Stimulated activated CD8-positive, alpha-beta memory T cell treated with anti-CD3 and anti-CD28 coated beads, Interleukin-2, amount 100 ng/mL, for 1 hour (primary cell): ENCODE measurements at regions not wholly inside any gene's neighbourhood (a gene's known extent, or its start where the extent isn't known, plus 50 kb on each side); places are given as distances from the start of the nearest gene placed in this dataset.
"Not testable (repeated sequence)": the region's sequence is repeated elsewhere in the genome, so short reads cannot be mapped to it uniquely, and the experiment has no call there.

Experiments
- DNase-seq, 2 donors: peaks; one replicate each; pipeline ENCODE4 v3.0.0-alpha.2; 2020; ENCODE audit warnings: low read depth in 2 of 2

DNA sequence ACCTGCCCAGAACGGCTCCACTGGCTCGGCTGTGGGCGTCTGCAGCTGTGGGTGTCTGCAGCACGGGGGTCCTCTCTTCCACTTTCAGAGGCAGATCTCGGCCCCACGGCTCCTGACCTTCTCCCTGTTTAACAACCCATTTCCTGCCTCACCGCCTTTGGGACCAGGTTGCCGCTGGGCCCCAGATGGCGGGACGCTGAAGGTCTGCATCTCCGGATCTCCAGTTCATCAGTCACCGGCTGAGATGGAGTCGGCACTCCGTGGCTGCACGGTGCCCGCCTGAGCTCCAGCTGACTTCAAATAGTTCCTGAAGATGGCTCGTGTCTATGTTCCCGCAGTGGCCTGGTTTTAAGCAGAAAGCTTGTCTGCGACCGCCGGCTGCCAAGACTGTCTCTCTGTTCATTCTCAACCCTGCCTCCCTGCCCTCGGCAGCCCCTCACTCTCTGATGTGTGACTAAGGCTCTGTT is 475.9 kb downstream of the BRD1 start:
- no peak for DNase-seq

DNA sequence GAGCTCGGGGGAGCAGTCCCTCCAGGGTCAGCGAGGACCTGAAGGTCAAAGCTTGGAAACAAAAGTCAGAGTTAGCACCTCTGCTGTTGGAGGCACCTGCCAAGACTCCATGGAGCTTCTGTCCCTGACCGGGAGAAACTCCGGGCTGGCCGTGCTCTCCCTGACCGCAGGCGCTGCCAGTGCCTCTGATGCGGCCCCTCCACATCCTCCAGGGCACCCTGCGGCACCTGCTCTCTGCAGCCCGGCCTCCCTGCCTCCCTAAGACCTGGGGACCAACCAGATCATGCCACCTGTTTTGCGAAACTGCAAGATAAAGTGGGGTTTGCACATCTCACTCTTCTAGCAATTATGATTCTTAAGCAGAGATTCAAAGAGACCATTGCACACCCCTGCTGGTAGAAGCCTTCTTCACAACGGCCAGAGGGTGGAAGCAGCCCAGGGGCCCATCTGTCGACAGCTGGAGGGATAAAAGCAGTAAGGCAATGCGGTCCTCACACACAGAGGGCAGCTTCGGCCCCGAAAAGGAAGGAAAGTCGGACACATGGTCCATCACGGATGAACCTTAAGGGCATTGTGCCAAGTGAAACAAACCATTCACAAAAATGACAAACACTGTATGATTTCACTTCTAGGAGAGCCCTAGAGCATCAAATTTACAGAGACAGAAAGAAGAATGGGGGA is 477.1 kb downstream of the BRD1 start:
- DNase-seq: no peak

DNA sequence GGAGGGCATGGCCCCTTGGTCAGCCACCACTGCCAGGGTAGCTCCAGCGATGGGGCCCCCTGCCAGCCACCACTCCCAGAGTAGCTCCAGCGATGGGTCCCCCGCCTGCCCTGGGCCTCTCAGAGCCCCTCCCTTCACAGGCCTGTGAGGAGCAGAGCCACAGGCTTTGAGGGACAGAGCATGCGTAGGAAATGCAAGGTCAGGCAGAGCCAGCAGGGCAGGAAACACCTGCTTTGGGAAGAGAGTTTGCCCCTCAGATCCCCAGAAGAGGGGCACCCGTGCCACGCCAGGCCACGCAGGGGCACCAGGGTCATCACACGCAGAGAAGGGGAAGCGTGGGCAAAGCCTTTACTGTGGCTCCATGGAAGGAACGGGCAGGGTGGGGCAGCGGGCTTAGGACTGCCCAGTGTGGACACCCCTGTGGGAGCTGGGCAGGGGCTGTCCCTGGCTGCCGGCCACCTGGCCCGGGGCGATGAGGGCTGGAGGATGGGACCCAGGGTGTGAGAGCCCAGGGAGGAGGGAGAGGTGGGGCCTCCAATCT is 477.8 kb downstream of the BRD1 start:
- no peak for DNase-seq

DNA sequence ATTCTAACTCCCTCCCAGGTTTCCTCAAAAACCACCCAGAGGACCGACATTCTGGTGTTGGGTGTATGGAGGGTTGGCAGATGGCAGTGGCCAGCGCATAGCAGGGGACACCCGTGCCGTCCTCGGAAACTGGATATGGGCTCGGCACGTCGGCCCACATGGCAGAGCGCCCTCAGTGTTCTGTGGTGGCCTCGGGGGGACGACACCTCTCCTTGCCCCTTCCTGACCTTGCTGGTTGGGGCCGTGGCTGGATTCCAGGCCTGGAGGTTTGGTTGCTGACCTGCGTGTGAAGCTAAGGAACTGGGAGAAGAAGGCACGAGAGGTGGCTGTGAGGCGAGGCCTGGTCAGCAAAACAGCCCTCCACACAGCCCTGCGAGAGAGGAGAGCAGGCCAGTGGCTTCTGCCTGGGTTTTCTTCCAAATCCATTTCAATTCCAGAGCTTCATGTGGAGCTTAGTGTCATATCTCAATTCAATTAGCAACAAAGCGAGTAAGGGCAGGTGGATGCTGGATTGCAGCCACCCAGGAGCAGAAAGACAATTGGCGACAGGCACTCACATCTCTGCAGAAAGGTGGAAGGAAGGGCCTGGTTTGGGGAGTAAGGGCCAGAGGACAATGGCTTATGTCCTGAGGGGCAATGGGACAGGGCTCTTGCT is 478.4 kb downstream of the BRD1 start:
- DNase-seq: no peak

DNA sequence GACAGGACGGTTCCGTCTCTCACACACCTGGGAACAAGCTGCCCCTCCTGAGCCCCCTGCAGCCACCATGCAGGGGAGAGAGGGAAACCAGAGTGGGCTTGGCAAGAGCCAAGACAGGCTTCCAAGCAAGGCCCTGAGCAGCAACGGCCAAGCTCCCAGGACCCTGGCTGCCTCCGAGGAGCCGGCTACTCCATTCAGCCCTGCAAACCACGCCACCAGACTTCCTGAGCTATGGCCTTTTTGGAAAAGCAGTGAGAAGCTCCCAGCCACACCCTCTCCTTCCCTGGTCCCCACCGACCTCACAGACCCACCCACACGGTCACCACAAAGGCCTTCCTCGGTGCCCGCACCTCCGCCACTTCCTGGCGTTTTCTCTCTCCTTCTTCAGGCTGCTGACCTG is 479.0 kb downstream of the BRD1 start:
- DNase-seq: no peak

DNA sequence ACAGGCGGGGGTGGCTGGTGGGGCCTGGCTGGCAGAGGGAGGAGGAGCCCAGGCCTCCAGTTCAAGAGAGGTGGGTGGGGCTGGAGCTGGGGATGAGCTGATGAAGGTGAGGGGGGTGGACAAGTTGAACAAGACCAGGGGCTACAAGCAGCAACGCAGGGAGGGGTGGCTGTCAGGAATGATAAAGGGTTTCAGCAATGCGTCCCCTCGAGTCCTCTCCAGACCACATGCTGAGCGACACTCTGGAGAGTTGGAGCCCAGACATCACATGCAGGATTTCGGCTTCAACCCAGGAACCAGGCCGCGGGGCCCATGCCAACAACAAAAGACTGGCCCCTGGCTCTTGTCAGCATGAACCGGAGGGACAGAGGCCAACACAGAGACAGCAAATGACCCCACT is 480.3 kb downstream of the BRD1 start:
- DNase-seq: no peak

DNA sequence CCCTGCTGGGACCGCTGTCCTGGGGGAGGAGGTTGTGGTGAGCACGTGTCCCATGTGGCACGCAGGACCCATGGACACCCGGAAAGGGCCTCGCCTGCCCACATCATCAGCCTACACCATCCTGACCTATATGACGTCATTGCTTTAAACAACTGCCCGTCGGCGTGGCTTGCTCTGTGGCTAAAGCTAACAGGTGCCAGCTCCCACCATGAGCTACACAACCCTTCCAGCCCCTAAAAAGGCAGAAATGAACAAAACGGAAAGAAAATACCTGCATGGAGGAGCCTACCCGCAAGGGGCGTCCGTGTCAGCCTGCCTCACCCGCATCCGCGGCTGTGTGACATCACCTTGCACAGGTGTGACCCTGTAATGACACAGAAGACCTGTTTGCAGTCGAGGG is 481.8 kb downstream of the BRD1 start:
- DNase-seq: no peak

DNA sequence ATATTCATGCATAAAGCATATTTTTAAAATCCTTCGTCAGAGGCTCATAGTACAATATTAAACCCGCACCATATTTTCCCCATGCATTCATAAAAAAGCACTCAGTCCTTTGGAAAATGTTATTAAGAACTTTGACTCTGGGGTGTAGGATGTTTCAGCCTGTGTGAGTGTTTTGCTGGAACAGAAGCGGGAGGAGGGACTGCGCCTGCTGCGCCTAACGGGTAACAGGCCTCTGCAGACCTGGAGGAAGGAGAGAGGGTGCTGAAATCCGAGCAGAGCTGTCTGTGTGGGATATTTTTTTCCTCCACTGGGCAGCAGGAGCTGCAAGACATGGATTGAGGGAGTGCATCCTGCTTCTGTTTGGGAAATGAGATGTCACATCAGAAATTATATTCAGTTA is 483.0 kb downstream of the BRD1 start:
- no peak for DNase-seq

DNA sequence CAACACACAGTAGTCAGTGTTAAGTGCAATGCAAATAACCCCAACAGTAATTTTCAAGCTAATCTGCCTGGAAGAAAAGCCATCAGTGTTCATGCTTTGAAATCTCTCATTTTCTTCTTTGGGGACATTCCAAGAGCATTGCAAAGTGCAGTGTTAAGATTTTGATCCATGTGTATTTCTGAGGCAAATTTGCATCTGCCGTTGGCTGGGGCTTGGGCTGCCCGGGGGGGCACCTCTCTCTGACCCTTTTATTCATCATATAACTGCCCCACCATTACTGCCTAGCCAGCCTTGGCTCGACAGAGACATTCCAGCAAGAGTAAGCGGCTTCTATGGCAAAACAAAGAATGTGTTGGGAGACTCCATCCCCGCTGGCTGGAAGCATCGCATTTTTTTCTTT is 483.5 kb downstream of the BRD1 start:
- DNase-seq: no peak

DNA sequence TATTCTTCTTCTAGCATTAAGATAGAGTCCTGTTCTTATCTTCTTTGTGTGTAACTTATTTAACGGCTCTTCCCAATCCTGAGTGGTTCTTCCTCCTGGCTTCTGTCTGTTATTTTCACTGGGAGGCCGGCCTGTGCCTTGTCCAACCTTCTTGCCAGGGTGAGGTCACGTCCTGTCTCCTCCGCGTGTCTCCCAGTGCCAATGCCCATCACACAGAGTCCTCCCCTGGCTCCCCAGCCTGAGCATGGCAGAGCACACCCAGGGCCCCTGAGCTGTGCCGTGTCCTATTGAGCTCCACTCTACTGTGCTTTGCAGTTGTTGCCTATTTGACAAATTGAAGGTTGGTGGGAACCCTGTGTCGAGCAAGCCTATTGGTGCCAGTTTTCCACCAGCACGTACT is 487.3 kb downstream of the BRD1 start:
- no peak for DNase-seq

DNA sequence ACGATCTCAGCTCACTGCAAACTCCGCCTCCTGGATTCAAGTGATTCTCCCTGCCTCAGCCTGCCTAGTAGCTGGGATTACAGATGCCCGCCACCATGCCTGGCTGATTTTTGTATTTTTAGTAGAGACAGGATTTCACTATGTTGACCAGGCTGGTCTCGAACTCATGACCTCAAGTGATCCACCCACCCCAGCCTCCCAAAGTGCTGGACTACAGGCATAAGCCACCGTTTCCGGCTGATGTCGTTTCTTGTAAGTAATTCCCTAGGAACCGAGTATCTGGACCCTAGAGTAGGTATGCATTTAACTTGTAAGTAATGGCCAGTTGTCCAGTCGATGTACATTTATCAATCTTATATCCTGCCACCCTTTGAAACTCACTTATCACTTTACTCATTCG is 491.2 kb downstream of the BRD1 start:
- DNase-seq: not testable (repeated sequence)

DNA sequence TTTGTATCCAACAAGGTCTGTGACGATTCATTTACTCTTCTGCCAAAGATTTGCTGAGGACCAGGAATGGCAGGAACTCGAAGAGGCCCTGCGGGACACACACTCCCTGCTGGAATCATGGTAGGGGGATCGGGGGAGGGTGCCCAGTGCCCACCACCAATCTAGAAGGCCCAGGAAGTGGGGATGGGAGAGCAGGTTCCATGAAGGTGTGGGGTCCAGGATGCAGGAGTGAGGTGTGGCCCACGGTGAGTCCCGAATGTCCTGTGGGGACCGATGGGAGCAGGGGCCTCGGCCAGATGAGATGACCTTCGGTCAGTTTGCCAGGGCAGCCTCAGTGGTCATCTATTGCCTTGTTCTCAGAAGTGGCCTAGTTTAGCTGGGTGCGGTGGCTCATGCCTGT is 492.7 kb downstream of the BRD1 start:
- DNase-seq: no peak

DNA sequence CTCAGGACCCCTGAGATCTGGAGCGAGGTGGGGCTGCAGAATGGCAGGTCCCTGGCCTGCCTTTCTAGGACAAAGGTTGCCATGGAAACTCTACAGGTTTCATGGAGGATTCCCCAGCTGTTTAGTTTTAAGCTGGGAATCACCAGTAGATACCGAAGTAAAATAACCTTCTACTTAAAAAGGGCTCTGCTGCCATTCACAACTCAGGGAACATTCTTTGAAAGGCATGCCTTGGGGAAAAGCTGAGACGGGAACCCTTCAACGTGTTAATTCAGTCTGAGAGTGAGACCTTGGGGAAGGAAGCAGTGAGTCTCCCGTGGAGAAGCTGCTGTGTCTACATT is 493.3 kb downstream of the BRD1 start:
- DNase-seq: no peak

DNA sequence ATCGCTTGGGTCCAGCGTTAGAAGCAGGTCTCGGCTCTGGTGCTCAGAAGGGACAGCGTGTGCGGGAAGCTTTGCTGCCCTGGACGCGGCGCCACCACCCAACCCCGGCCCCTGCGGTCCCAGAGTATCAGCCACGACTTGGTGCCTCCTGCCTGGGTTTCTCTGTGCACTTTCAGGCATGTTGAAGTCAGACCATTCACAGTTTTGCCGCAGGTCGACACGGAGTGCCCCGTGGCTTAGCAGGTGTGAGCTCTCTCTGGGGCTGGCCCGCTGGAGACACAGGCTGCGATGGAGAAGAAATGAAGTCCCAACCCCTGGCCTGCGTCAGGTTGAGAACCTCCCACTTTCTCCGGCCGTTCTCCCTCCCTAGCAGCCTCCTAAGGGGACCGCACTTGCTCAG is 494.5 kb downstream of the BRD1 start:
- DNase-seq: no peak

DNA sequence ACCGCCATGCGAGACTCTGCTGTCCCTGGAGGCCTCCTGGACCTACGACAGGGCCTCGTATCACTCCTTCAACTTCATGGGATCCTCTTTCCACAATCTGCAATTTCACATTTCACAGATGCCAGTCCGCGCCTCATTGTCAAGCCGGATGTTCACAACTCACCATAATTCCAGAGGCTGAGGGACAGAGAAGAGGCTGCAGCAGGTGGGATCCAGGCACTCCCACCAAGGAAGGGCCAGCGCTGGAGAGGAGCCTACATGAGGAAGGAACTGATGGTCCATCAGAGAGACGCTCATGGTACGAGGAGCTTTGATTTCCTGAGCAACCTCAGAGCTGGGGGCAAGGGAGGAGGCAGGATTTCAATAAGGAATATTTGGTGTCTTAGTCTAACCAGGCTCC is 495.0 kb downstream of the BRD1 start:
- no peak for DNase-seq

DNA sequence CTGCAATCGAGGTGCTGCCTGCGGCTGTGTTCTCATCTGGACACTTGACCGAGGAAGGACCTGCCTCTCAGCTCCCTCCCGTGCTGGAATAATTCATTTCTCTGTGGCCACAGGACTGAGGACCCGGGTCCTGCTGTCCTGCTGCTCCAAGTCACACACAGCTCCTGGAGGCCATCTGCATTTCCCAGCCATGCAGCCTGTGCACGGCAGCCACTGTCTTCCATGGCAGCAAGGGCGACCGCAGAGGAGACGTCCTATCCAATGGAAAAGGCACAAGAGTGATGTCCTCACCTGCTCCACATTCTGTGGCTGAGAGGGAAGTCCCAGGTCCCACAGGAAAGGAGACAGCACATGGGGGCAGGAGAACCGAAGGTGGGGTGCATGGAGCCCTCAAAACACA is 495.8 kb downstream of the BRD1 start:
- no peak for DNase-seq

DNA sequence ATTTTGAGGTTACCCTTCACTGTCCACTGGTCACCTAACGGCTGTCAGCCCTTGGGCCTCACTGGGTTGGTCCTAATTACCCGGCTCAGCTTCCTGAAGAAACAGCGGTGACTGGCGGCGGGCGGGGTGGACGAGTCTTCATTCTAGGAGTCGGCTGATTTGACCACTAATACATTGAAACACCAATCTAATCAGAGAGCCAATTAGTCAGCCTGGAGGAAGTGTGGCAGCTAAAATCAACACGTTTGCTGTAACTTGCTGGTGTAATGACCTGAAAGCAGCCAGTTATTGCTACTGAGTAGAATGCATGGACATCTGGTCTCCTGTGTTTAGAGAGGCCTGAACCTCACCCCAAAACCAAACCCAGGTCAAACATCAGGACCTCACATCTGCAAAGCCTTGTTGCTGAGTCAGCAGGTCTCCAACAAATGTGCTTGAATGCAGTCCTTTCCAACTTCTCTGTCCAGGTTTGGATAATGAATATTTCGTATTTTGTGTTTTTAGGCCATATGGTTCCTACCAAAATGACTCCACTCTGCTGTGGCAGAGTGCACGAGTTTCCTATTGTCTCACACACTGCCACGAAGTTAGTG is 496.4 kb downstream of the BRD1 start:
- no peak for DNase-seq

DNA sequence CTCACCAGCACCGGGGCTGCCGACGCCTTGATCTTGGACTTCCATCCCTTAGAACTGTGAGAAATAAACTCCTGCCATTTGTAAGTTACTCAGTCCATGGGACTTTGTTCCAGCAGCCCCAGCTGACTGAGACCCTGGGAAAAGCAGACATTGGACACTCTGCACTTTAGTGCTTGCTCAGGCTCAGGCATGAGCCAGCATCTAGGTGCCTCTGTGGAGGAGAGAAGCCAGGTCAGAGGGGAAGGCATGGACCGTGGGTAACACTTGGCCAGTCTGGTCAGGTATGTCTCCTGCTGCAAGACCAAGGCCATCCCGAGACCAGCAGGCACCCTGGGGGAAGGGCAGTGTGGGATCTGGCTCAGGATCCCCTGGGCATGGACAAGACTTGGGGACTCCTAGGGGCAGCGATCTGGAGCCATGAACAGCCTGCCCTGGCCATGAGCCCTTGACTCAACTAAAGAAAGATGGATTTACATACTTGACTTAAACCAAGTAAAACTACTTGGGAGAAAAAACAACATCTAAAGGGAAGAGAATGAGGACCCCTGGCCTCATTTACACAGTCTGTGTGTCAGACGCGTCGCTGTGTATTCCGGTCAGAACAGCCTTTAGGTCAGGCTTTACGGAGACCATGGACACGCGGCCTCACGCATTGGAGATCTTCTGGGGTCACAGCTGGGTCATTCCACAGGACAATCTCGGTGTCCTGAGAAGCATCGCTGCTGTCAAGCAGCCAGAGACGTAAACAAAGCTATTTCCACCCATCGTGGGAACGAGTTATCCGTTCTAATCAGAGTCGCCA is 497.1 kb downstream of the BRD1 start:
- no peak for DNase-seq

DNA sequence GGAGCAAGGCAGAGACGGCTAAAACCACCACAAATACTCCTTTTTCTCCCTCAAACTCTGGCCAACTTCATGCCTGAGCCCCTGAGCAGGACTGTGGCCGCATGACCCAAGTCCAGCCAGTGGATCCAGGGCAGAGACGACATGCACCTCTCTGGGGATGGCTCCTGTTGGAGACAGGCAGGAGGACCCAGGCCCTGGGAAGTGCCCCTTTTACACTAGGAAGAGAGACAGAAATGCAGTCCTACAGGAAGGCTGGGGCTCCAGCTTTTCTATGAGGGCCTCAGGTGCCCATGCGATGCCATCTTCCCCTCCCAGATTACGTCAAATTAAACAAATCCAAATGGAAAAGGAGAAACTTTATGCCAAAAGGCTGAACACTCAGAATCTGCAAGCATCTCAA is 498.0 kb downstream of the BRD1 start:
- DNase-seq: no peak

DNA sequence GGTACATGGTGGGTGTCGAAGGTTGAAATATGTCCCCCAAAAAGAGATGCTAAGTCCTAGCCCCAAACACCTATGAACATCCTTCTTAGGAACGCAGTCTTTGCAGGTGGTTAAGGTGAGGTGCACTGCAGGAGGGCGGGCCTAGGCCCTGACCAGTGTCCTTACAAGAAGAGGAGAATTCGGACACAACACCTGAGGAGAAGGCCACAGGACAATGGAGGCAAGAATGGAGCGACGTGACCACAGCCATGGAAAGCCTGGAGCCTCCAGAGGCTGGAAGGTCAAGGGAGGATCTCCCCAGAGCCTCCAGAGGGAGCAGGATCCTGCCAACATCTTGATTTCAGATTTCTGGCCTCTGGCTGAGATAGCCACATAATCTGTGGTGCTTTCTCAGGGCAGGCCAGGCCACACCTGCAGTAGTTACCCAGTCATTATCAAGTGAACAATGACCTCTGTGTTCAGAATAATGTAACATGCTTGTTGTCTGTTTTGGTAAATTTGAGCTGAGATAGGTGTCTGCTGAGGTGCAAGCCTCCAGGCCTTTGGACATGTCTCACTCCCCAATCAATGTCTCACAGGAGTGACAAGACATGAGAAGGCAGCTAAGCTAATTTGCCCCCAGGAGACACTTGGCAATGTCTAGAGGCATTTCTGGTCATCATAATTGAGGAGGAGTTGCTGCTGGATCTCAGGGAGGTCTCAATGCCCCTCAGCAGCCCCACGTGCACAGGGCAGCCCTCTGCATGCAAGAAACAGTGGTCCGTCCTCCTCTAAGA is 498.9 kb downstream of the BRD1 start:
- DNase-seq: no peak

DNA sequence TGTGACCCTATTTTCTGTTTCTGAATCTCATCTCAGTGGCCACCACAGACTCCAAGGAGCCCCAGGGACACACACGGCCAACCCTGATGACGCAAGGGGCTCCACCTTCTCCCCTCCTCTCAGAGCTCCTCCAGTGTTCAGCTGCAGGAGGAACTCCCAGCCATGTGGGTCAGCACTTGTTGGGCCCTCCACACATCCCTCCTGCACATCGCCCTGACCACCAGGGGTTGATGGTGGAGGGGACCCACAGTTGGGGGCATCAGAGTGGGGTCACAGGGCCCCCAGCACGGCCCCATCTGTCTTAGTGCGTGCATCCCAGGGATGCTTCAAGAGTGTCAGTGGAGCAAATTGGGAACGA is 499.6 kb downstream of the BRD1 start:
- DNase-seq: no peak
